C4-2B (cell line): ENCODE measurements at regions not wholly inside any gene's neighbourhood (a gene's known extent, or its start where the extent isn't known, plus 50 kb on each side); places are given as distances from the start of the nearest gene placed in this dataset.
"Not testable (repeated sequence)": the region's sequence is repeated elsewhere in the genome, so short reads cannot be mapped to it uniquely, and the experiment has no call there.

Experiments
- H3K27ac ChIP-seq: fragments of 450-650 bp; 2 replicates; pipeline ENCODE4 v1.5.1; 2017
- CTCF ChIP-seq: fragments of 450-650 bp; conservative IDR thresholded peaks from 2 replicates; pipeline ENCODE4 v1.5.1; 2017; ENCODE audit warnings: mild to moderate bottlenecking
- ZFX ChIP-seq: fragments of 450-650 bp; IDR thresholded peaks from 2 replicates; pipeline ENCODE4 v1.6.1; 2017

GRCh38 chr2:11877764-11878163 lies 131.3 kb downstream of the LPIN1 start:
- TF ChIP-seq CTCF (no peak), ZFX (no peak)
- no peak overlapping the region for H3K27ac ChIP-seq

GRCh38 chr2:11885253-11885652 lies 138.8 kb downstream of the LPIN1 start:
- H3K27ac ChIP-seq: not testable (repeated sequence)

- H3K27ac ChIP-seq: not testable (repeated sequence)
Observed at GRCh38 chr2:11886899-11887298, 140.5 kb downstream of the LPIN1 start.

GRCh38 chr2:11889101-11889850 lies 142.8 kb downstream of the LPIN1 start:
- no peak for TF ChIP-seq CTCF
- no peak for TF ChIP-seq ZFX
- no peak overlapping the region for H3K27ac ChIP-seq

- no peak overlapping the region for H3K27ac ChIP-seq
- TF ChIP-seq CTCF (no peak), ZFX (no peak)
Observed at GRCh38 chr2:11889854-11890253, 143.4 kb downstream of the LPIN1 start.

- TF ChIP-seq ZFX (no peak), CTCF (no peak)
- H3K27ac ChIP-seq: no peak overlapping the region
Observed at GRCh38 chr2:11891028-11891427, 144.6 kb downstream of the LPIN1 start.

GRCh38 chr2:11891671-11892440 lies 145.4 kb downstream of the LPIN1 start:
- TF ChIP-seq ZFX (no peak), CTCF (no peak)
- no peak overlapping the region for H3K27ac ChIP-seq

GRCh38 chr2:11896386-11896785 lies 150.0 kb downstream of the LPIN1 start:
- H3K27ac ChIP-seq: no peak overlapping the region
- TF ChIP-seq ZFX (no peak), CTCF (no peak)
